Neural cell (in vitro differentiated cells): ENCODE measurements at regions not wholly inside any gene's neighbourhood (a gene's known extent, or its start where the extent isn't known, plus 50 kb on each side); places are given as distances from the start of the nearest gene placed in this dataset.

Experiments
- H2AFZ ChIP-seq: fragments of 200-600, 300-800 bp; sonication (generic), shearing (Covaris generic); 2 replicates; pipeline ENCODE4 v1.6.0; 2014; ENCODE audit warnings: low read depth, mild to moderate bottlenecking, antibody characterized with exemption, low read length, moderate library complexity
- H3F3A ChIP-seq: fragments of 200-600 bp; shearing (Covaris generic); 2 replicates; pipeline ENCODE4 v1.6.1; 2016; ENCODE audit warnings: mild to moderate bottlenecking, moderate library complexity, mixed read lengths, antibody characterized with exemption, low read length; ENCODE audit not compliant: insufficient read depth, poor library complexity, severe bottlenecking
- H3K27ac ChIP-seq: fragments of 200-600, 300-800 bp; sonication (generic), shearing (Covaris generic); 2 replicates; pipeline ENCODE4 v1.5.1; 2014; ENCODE audit warnings: mild to moderate bottlenecking, low read length, moderate library complexity
- H3K27me3 ChIP-seq: fragments of 300-800, 200-600 bp; sonication (generic), shearing (Covaris generic); 2 replicates; pipeline ENCODE4 v1.6.0; 2014; ENCODE audit warnings: mild to moderate bottlenecking, low read depth, low read length, moderate library complexity; ENCODE audit not compliant: insufficient read depth
- H3K36me3 ChIP-seq: fragments of 300-800, 200-600 bp; sonication (generic), shearing (Covaris generic); 2 replicates; pipeline ENCODE4 v1.5.1; 2014; ENCODE audit warnings: mild to moderate bottlenecking, antibody characterized with exemption, low read length, moderate library complexity; ENCODE audit not compliant: insufficient read depth
- H3K4me2 ChIP-seq: fragments of 300-800, 200-600 bp; sonication (generic), shearing (Covaris generic); 2 replicates; pipeline ENCODE4 v1.6.0; 2014; ENCODE audit warnings: mild to moderate bottlenecking, low read length
- H3K4me3 ChIP-seq: fragments of 300-800, 200-600 bp; sonication (generic), shearing (Covaris generic); 2 replicates; pipeline ENCODE4 v1.5.1; 2014; ENCODE audit warnings: mild to moderate bottlenecking, low read length, moderate library complexity
- H3K79me2 ChIP-seq: fragments of 200-600 bp; shearing (Covaris generic); replicated peaks from 2 replicates; pipeline ENCODE4 v1.6.0; 2014; ENCODE audit warnings: mild to moderate bottlenecking, low read length, moderate library complexity; ENCODE audit not compliant: insufficient read depth
- H3K9ac ChIP-seq: fragments of 300-800, 200-600 bp; sonication (generic), shearing (Covaris generic); 2 replicates; pipeline ENCODE4 v1.6.1; 2016; ENCODE audit warnings: mild to moderate bottlenecking, low read length, mixed read lengths
- H3K9me2 ChIP-seq: fragments of 200-600 bp; shearing (Covaris generic); 2 replicates; pipeline ENCODE4 v1.6.1; 2016; ENCODE audit warnings: mild to moderate bottlenecking, low read length, mixed read lengths; ENCODE audit not compliant: insufficient read depth
- H3K9me3 ChIP-seq: fragments of 200-600, 300-800 bp; sonication (generic), shearing (Covaris generic); 2 replicates; pipeline ENCODE4 v1.6.1; 2016; ENCODE audit warnings: mild to moderate bottlenecking, mixed run types, low read length, moderate library complexity, mixed read lengths
- H4K20me1 ChIP-seq: fragments of 200-600 bp; shearing (Covaris generic); 2 replicates; pipeline ENCODE4 v1.6.1; 2016; ENCODE audit warnings: mild to moderate bottlenecking, mixed run types; ENCODE audit not compliant: insufficient read depth
- EP300 ChIP-seq: fragments of 450-650 bp; conservative IDR thresholded peaks from 2 replicates; pipeline ENCODE4 v1.6.1; 2014; ENCODE audit warnings: antibody characterized with exemption, mild to moderate bottlenecking, moderate library complexity; ENCODE audit not compliant: poor library complexity, severe bottlenecking
- EZH2 ChIP-seq: fragments of 200-600, 300-800 bp; shearing (Covaris generic), sonication (generic); IDR thresholded peaks from 2 replicates; pipeline ENCODE4 v1.6.1; 2014; ENCODE audit warnings: antibody characterized with exemption, low read length, borderline replicate concordance, mild to moderate bottlenecking; ENCODE audit not compliant: insufficient read depth, poor library complexity, severe bottlenecking
- MXI1 ChIP-seq: fragments of 450-650 bp; conservative IDR thresholded peaks from 2 replicates; pipeline ENCODE4 v1.6.1; 2014; ENCODE audit warnings: antibody characterized with exemption, mild to moderate bottlenecking; ENCODE audit not compliant: poor library complexity, severe bottlenecking
- POLR2AphosphoS5 ChIP-seq: IDR thresholded peaks from 2 replicates; pipeline ENCODE4 v1.6.1; 2012
- RAD21 ChIP-seq: fragments of 450-650 bp; conservative IDR thresholded peaks from 2 replicates; pipeline ENCODE4 v1.6.1; 2014; ENCODE audit warnings: antibody characterized with exemption, mild to moderate bottlenecking, moderate library complexity
- SMC3 ChIP-seq: fragments of 450-650 bp; conservative IDR thresholded peaks from 2 replicates; pipeline ENCODE4 v1.6.1; 2014; ENCODE audit warnings: antibody characterized with exemption, mild to moderate bottlenecking, moderate library complexity; ENCODE audit not compliant: poor library complexity
- TAF1 ChIP-seq: IDR thresholded peaks from 2 replicates; pipeline ENCODE4 v1.6.1; 2012; ENCODE audit warnings: low read depth
- TF ChIP-seq, protein P1 (sequence below): fragments of 450-650 bp; IDR thresholded peaks from 2 replicates; pipeline ENCODE4 v1.5.1; 2014; ENCODE audit warnings: antibody characterized with exemption, mild to moderate bottlenecking, moderate library complexity; ENCODE audit not compliant: poor library complexity, severe bottlenecking
- TF ChIP-seq, protein P2 (sequence below): IDR thresholded peaks from 2 replicates; pipeline ENCODE4 v1.6.1; 2012; ENCODE audit warnings: borderline replicate concordance

GRCh38 chr12:30845676-30846075 is 80.9 kb upstream of the TSPAN11 start:
- Histone ChIP-seq H3K27ac (no peak overlapping the region), H3K9me2 (no peaks in the 10 kb centered on the region), H3K36me3 (no peaks in the 10 kb centered on the region), H3K4me3 (no peak overlapping the region), H2AFZ (no peak overlapping the region), H3F3A (no peaks in the 10 kb centered on the region), H3K27me3 (no peaks in the 10 kb centered on the region), H3K9ac (no peak overlapping the region), H3K9me3 (no peaks in the 10 kb centered on the region), H4K20me1 (no peaks in the 10 kb centered on the region), H3K4me2 (no peak overlapping the region), H3K79me2 (no peaks in the 10 kb centered on the region)
- TF ChIP-seq, protein P1, sequence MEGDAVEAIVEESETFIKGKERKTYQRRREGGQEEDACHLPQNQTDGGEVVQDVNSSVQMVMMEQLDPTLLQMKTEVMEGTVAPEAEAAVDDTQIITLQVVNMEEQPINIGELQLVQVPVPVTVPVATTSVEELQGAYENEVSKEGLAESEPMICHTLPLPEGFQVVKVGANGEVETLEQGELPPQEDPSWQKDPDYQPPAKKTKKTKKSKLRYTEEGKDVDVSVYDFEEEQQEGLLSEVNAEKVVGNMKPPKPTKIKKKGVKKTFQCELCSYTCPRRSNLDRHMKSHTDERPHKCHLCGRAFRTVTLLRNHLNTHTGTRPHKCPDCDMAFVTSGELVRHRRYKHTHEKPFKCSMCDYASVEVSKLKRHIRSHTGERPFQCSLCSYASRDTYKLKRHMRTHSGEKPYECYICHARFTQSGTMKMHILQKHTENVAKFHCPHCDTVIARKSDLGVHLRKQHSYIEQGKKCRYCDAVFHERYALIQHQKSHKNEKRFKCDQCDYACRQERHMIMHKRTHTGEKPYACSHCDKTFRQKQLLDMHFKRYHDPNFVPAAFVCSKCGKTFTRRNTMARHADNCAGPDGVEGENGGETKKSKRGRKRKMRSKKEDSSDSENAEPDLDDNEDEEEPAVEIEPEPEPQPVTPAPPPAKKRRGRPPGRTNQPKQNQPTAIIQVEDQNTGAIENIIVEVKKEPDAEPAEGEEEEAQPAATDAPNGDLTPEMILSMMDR: no peak
- no peak for TF ChIP-seq SMC3
- no peak for TF ChIP-seq MXI1
- TF ChIP-seq POLR2AphosphoS5: no peak

- Histone ChIP-seq H3K27me3 (no peaks in the 10 kb centered on the region), H3F3A (no peaks in the 10 kb centered on the region), H3K9me3 (no peaks in the 10 kb centered on the region), H3K4me3 (no peak overlapping the region), H3K9me2 (no peaks in the 10 kb centered on the region), H3K4me2 (no peak overlapping the region), H3K36me3 (no peaks in the 10 kb centered on the region), H3K27ac (no peak overlapping the region), H4K20me1 (no peaks in the 10 kb centered on the region), H3K79me2 (no peaks in the 10 kb centered on the region), H2AFZ (no peak overlapping the region), H3K9ac (no peak overlapping the region)
- TF ChIP-seq MXI1: no peak
- TF ChIP-seq EZH2: no peak
- TF ChIP-seq, protein P1: no peak
- no peak for TF ChIP-seq EP300
- no peak for TF ChIP-seq SMC3
- no peak for TF ChIP-seq TAF1
- TF ChIP-seq, protein P2, sequence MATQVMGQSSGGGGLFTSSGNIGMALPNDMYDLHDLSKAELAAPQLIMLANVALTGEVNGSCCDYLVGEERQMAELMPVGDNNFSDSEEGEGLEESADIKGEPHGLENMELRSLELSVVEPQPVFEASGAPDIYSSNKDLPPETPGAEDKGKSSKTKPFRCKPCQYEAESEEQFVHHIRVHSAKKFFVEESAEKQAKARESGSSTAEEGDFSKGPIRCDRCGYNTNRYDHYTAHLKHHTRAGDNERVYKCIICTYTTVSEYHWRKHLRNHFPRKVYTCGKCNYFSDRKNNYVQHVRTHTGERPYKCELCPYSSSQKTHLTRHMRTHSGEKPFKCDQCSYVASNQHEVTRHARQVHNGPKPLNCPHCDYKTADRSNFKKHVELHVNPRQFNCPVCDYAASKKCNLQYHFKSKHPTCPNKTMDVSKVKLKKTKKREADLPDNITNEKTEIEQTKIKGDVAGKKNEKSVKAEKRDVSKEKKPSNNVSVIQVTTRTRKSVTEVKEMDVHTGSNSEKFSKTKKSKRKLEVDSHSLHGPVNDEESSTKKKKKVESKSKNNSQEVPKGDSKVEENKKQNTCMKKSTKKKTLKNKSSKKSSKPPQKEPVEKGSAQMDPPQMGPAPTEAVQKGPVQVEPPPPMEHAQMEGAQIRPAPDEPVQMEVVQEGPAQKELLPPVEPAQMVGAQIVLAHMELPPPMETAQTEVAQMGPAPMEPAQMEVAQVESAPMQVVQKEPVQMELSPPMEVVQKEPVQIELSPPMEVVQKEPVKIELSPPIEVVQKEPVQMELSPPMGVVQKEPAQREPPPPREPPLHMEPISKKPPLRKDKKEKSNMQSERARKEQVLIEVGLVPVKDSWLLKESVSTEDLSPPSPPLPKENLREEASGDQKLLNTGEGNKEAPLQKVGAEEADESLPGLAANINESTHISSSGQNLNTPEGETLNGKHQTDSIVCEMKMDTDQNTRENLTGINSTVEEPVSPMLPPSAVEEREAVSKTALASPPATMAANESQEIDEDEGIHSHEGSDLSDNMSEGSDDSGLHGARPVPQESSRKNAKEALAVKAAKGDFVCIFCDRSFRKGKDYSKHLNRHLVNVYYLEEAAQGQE: no peak
- TF ChIP-seq POLR2AphosphoS5: no peak
- no peak for TF ChIP-seq RAD21
Observed at GRCh38 chr12:30843211-30843610, 83.3 kb upstream of the TSPAN11 start.
